ENCODE measurements at regions not wholly inside any gene's neighbourhood (a gene's known extent, or its start where the extent isn't known, plus 50 kb on each side); places are given as distances from the start of the nearest gene placed in this dataset.
A peak's percentile ranks its signal among the peaks of the same experiment; 100 is the strongest.

DNA sequence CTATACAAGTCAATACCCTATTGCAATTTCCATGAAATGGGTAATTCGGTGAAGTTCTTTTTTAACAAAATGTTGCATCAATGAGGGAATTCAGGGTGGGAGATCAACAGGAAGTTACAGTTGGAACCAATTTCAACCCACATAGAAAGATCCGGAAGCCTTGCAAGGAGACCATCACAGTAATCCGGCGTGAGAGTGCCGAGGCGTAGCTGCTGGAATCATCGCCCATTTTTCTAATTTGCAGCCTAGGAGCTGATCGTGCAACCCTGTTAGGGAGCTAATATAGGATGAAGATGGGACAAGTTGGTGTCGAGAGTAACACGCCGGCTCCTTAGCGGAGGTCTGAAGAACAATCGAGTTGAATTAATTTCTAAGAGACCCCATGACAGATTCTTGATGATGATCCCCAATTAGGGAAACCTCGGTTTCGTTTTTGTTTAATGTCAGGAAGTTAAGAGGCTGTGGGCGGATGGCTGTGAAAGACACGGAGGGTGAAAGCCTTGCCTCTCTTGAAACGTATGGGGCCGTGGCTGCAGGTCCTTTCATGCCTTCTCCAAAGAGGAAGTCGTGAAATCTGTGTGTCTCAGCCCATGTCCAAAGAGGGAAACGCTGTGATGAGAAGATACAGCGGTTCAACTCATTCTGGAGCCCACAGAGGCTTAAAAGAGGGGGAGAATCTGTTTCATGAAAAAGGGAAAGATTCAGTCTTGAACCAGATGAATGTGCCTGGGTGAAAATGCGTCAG, 51.2 kb upstream of the CARD11 start:
- peak; percentile 65 for DNase-seq (ENCODE audit: low spot score)
- in situ Hi-C loops (cut with MboI; ENCODE audit: low sequenced_read_pairs, unreplicated experiment) = no loop called here
- TF ChIP-seq, protein P1, sequence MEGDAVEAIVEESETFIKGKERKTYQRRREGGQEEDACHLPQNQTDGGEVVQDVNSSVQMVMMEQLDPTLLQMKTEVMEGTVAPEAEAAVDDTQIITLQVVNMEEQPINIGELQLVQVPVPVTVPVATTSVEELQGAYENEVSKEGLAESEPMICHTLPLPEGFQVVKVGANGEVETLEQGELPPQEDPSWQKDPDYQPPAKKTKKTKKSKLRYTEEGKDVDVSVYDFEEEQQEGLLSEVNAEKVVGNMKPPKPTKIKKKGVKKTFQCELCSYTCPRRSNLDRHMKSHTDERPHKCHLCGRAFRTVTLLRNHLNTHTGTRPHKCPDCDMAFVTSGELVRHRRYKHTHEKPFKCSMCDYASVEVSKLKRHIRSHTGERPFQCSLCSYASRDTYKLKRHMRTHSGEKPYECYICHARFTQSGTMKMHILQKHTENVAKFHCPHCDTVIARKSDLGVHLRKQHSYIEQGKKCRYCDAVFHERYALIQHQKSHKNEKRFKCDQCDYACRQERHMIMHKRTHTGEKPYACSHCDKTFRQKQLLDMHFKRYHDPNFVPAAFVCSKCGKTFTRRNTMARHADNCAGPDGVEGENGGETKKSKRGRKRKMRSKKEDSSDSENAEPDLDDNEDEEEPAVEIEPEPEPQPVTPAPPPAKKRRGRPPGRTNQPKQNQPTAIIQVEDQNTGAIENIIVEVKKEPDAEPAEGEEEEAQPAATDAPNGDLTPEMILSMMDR (IDR thresholded peaks at IDR 0.05; ENCODE audit: borderline replicate concordance, control extremely low read depth, extremely low read depth, insufficient read depth, missing control alignments) = no peak

DNA sequence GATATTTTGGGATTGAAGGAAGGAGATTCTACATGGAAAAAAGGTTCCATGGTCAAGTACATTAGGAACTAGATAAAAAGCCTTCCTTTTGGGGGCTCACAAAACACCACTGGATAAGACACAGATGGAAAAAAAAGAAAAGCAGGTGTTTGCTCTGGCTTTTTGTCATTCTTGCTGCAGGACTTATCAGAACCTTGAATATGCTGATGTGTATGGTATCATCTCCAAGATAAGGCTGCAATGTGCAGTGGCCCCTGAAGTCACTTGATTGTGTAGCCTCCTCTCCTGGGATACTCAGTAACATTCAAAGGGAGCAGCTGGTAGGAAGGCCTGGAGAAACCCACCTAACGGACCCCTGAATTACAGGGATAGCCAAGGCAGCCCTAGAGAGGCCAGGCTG, 54.1 kb upstream of the CARD11 start:
- no peak for DNase-seq (ENCODE audit: low spot score)
- TF ChIP-seq, protein P1 (IDR thresholded peaks at IDR 0.05; ENCODE audit: borderline replicate concordance, control extremely low read depth, extremely low read depth, insufficient read depth, missing control alignments) = no peak
- in situ Hi-C loops (cut with MboI; ENCODE audit: low sequenced_read_pairs, unreplicated experiment) = no loop called here

DNA sequence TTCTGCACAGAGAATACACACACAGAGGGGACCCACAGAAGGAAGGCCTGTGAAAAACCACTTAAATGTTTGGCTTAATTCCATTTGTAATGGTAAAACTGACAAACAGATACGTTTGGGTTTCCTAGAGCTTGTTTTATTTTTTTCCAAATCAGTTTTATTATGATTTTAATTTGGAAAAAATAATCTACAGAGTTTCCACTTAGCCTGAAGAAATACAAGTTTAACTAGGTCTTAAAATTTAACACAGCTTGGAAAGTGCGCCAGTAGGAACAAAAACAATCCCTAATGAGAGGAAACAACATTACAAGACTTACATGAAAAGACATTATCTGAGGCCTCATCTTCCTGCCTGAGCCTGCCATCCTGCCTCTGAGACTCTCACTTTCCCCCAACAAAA, 58.5 kb upstream of the CARD11 start:
- in situ Hi-C loops (cut with MboI; ENCODE audit: low sequenced_read_pairs, unreplicated experiment) = no loop called here
- TF ChIP-seq, protein P1 (IDR thresholded peaks at IDR 0.05; ENCODE audit: borderline replicate concordance, control extremely low read depth, extremely low read depth, insufficient read depth, missing control alignments) = no peak
- DNase-seq (ENCODE audit: low spot score) = no peak

DNA sequence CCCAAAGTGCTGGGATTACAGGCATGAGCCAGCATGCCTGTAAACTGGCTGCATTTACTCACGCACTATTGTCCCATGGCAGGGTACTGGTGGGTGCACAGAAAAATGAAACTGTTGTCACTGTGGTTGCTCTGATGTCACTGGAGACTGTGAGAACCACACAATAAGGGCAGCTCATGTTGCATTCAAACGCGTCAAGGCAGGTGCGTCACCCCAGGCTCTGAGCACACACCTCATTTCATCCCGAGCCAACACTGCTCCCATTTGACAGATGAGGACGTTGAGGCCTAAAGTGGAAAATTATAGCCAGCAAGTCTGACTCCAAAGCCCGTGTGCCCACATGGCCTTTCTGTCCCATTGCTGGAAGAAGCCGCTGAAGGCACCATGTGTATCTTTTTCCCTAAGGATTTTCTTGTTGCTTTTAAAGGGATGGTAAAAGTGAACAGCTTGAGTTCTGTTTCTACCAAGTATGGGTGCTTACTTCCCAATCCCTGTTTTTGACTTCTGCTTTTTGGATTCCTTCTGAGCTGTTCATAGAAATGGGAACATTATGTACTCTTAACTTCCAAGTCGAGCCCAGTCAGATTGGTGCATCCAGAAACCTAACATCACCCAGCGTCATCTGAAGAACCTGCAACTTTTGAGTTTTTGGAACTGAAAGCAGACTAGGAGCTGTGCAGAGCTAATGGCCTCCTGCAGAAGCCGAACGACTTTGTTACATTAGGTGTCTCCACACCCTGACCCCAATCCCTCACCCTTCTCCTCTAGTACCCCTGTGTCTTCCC, 60.1 kb upstream of the CARD11 start:
- DNase-seq (ENCODE audit: low spot score) = no peak
- TF ChIP-seq, protein P1 (IDR thresholded peaks at IDR 0.05; ENCODE audit: borderline replicate concordance, control extremely low read depth, extremely low read depth, insufficient read depth, missing control alignments) = no peak
- in situ Hi-C loops (cut with MboI; ENCODE audit: low sequenced_read_pairs, unreplicated experiment) = no loop called here

DNA sequence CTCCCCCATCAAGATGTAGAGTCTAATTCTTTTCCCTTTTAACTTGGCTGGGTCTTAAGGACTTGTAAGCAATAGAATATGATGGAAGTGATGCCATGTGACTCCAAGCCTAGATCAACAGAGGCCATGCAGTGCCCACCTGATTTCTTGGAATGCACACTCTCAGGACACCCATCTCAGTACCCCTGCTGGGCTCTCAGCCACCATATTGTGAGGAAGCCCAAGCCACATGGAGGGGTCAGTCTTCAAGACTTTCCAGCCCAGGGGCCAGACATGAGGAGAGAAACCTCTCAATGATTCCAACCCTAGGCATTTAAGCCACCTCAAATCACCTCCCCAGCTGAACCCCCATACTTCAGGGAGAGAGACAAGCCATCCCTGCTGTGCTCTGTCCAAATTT, 62.2 kb upstream of the CARD11 start:
- TF ChIP-seq, protein P1 (IDR thresholded peaks at IDR 0.05; ENCODE audit: borderline replicate concordance, control extremely low read depth, extremely low read depth, insufficient read depth, missing control alignments) = no peak
- in situ Hi-C loops (cut with MboI; ENCODE audit: low sequenced_read_pairs, unreplicated experiment) = no loop called here

DNA sequence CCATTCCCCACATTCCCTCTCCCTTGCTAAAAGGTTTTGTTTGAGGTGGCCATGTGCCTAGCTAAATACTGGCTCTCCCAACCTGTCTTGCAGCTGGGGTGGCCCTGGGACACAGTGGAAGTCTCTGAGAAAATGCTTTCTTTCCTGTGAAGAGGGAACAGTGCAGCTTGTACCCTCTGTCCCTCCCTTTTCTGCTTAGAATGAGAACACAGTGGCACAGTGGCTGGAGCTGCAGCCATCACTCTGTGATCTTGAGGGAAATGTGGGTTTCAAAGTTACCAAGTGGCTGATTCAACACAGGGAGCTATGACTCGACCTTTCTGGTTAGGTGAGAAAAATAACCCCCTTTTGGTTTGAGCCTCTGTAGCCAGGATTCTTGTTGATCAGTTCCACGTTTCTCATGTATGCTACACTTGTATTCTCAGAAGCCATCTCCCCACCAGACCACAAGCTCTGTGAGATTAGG, 62.7 kb upstream of the CARD11 start:
- no peak for DNase-seq (ENCODE audit: low spot score)
- in situ Hi-C loops (cut with MboI; ENCODE audit: low sequenced_read_pairs, unreplicated experiment) = no loop called here
- TF ChIP-seq, protein P1 (IDR thresholded peaks at IDR 0.05; ENCODE audit: borderline replicate concordance, control extremely low read depth, extremely low read depth, insufficient read depth, missing control alignments) = no peak

More for the DNA sequence above, 62.2 kb upstream of the CARD11 start:
- DNase-seq (ENCODE audit: low spot score) = no peak

Data from GM13976 (cell line).